Muscle layer of colon (tissue), 2 donors: ENCODE measurements at regions not wholly inside any gene's neighbourhood (a gene's known extent, or its start where the extent isn't known, plus 50 kb on each side); places are given as distances from the start of the nearest gene placed in this dataset.

Experiments used
- H3K27ac ChIP-seq: one replicate; pipeline ENCODE4 v1.7.0; 2013; ENCODE audit warnings: low read depth, mild to moderate bottlenecking, low read length, moderate library complexity
- H3K27me3 ChIP-seq, 2 donors: one replicate each; pipeline ENCODE4 v1.7.0; 2013; ENCODE audit warnings: low read length in 2 of 2, mild to moderate bottlenecking in 2 of 2; ENCODE audit not compliant: insufficient read depth in 2 of 2, control insufficient read depth in 1 of 2
- H3K36me3 ChIP-seq: one replicate; pipeline ENCODE4 v1.7.0; 2013; ENCODE audit warnings: mild to moderate bottlenecking, low read length; ENCODE audit not compliant: insufficient read depth
- H3K4me1 ChIP-seq: one replicate; pipeline ENCODE4 v1.7.0; 2013; ENCODE audit warnings: mild to moderate bottlenecking, low read length; ENCODE audit not compliant: insufficient read depth
- H3K4me3 ChIP-seq, 2 donors: one replicate each; pipeline ENCODE4 v1.7.0; 2013; ENCODE audit warnings: low read length in 2 of 2, low read depth in 1 of 2, mild to moderate bottlenecking in 1 of 2, moderate library complexity in 1 of 2
- H3K9ac ChIP-seq: one replicate; pipeline ENCODE4 v1.7.0; 2013; ENCODE audit warnings: low read length
- H3K9me3 ChIP-seq: one replicate; pipeline ENCODE4 v1.7.0; 2013; ENCODE audit warnings: mild to moderate bottlenecking, low read length
- donor health status: abdominal sarcoma.
- donor health status: Adenocarcinoma of cecum.

- H3K9me3 ChIP-seq: no peaks in the 10 kb centered on the region
- H3K27me3 ChIP-seq: no peaks in the 10 kb centered on the region
- H3K9ac ChIP-seq: no peak overlapping the region
- no peaks in the 10 kb centered on the region for H3K4me1 ChIP-seq
- H3K36me3 ChIP-seq: no peaks in the 10 kb centered on the region
- no peak overlapping the region for H3K4me3 ChIP-seq
- H3K27ac ChIP-seq: no peak overlapping the region
Measured at GRCh38 chr3:17801131-17801530, 58.7 kb upstream of the TBC1D5 start.

GRCh38 chr3:17800232-17800631, 57.8 kb upstream of the TBC1D5 start:
- H3K9me3 ChIP-seq: no peaks in the 10 kb centered on the region
- H3K9ac ChIP-seq: no peak overlapping the region
- H3K4me1 ChIP-seq: no peaks in the 10 kb centered on the region
- H3K27ac ChIP-seq: no peak overlapping the region
- H3K27me3 ChIP-seq: no peaks in the 10 kb centered on the region
- no peak overlapping the region for H3K4me3 ChIP-seq
- H3K36me3 ChIP-seq: no peaks in the 10 kb centered on the region

GRCh38 chr3:17799312-17799711, 56.9 kb upstream of the TBC1D5 start:
- no peak overlapping the region for H3K4me3 ChIP-seq
- no peak overlapping the region for H3K27ac ChIP-seq
- H3K4me1 ChIP-seq: no peaks in the 10 kb centered on the region
- no peak overlapping the region for H3K9ac ChIP-seq
- no peaks in the 10 kb centered on the region for H3K27me3 ChIP-seq
- no peaks in the 10 kb centered on the region for H3K36me3 ChIP-seq
- no peaks in the 10 kb centered on the region for H3K9me3 ChIP-seq

GRCh38 chr3:17798000-17798399, 55.6 kb upstream of the TBC1D5 start:
- H3K4me1 ChIP-seq: no peaks in the 10 kb centered on the region
- no peaks in the 10 kb centered on the region for H3K36me3 ChIP-seq
- no peaks in the 10 kb centered on the region for H3K27me3 ChIP-seq
- H3K4me3 ChIP-seq: no peak overlapping the region
- no peak overlapping the region for H3K27ac ChIP-seq
- no peak overlapping the region for H3K9ac ChIP-seq
- H3K9me3 ChIP-seq: no peaks in the 10 kb centered on the region

- no peak overlapping the region for H3K27ac ChIP-seq
- no peaks in the 10 kb centered on the region for H3K36me3 ChIP-seq
- H3K4me3 ChIP-seq: no peak overlapping the region
- no peaks in the 10 kb centered on the region for H3K4me1 ChIP-seq
- no peaks in the 10 kb centered on the region for H3K27me3 ChIP-seq
- H3K9me3 ChIP-seq: no peaks in the 10 kb centered on the region
- H3K9ac ChIP-seq: no peak overlapping the region
Measured at GRCh38 chr3:17795711-17796110, 53.3 kb upstream of the TBC1D5 start.

GRCh38 chr3:17795280-17795679, 52.8 kb upstream of the TBC1D5 start:
- no peaks in the 10 kb centered on the region for H3K27me3 ChIP-seq
- no peaks in the 10 kb centered on the region for H3K4me1 ChIP-seq
- H3K9me3 ChIP-seq: no peaks in the 10 kb centered on the region
- no peak overlapping the region for H3K4me3 ChIP-seq
- H3K36me3 ChIP-seq: no peaks in the 10 kb centered on the region
- no peak overlapping the region for H3K27ac ChIP-seq
- no peak overlapping the region for H3K9ac ChIP-seq

GRCh38 chr3:17793542-17794195, 51.2 kb upstream of the TBC1D5 start:
- Histone ChIP-seq H3K9me3 (no peaks in the 10 kb centered on the region), H3K9ac (no peak overlapping the region), H3K36me3 (no peaks in the 10 kb centered on the region), H3K27me3 (no peaks in the 10 kb centered on the region), H3K4me3 (no peak overlapping the region), H3K4me1 (no peaks in the 10 kb centered on the region), H3K27ac (no peak overlapping the region)
